H1 (cell line): ENCODE measurements at regions not wholly inside any gene's neighbourhood (a gene's known extent, or its start where the extent isn't known, plus 50 kb on each side); places are given as distances from the start of the nearest gene placed in this dataset.

ENCODE experiments used
- CTCF ChIA-PET: fragments of 300-600 bp; sonication (Branson Sonifier 250); formaldehyde crosslinking; loops from one replicate; lab custom pipeline; 2021; ENCODE audit not compliant: partially characterized antibody; lab: Charles Lee
- POLR2A ChIA-PET: fragments of 300-600 bp; sonication (Branson Sonifier 250); formaldehyde crosslinking; loops from one replicate; lab custom pipeline; 2021; ENCODE audit warnings: inconsistent platforms; ENCODE audit not compliant: partially characterized antibody; lab: Charles Lee
- DNase-seq, 2 experiments: peaks; one replicate each; pipeline versions ENCODE4 v3.0.0 to v3.0.0-alpha.2; 2010 to 2022; ENCODE audit warnings: low spot score in 2 of 2, low read depth in 1 of 2, mixed read lengths in 1 of 2
- FAIRE-seq: peaks from 2 replicates; lab custom pipeline; 2011; peaks lifted over from hg19 to GRCh38; lab: Jason Lieb, UNC
- H2AFZ ChIP-seq: 2 replicates; pipeline ENCODE4 v1.8.1; 2012; ENCODE audit warnings: low read length, inconsistent platforms
- H2AK5ac ChIP-seq: 2 replicates; pipeline ENCODE4 v1.6.1; 2013; ENCODE audit warnings: low read depth, low read length
- H2BK120ac ChIP-seq: replicated peaks from 2 replicates; pipeline ENCODE3; 2013; ENCODE audit warnings: low read depth, low read length, inconsistent platforms
- H2BK12ac ChIP-seq: 2 replicates; pipeline ENCODE4 v1.6.1; 2013; ENCODE audit warnings: low read depth, low read length
- H2BK15ac ChIP-seq: 2 replicates; pipeline ENCODE4 v1.6.1; 2013; ENCODE audit warnings: low read length
- H2BK20ac ChIP-seq: 2 replicates; pipeline ENCODE4 v1.6.1; 2013; ENCODE audit warnings: low read length
- H2BK5ac ChIP-seq: 2 replicates; pipeline ENCODE4 v1.6.1; 2013; ENCODE audit warnings: low read depth, low read length
- H3K14ac ChIP-seq: 2 replicates; pipeline ENCODE4 v1.6.1; 2013; ENCODE audit warnings: inconsistent platforms; ENCODE audit not compliant: insufficient read length
- H3K18ac ChIP-seq: 2 replicates; pipeline ENCODE4 v1.6.1; 2013; ENCODE audit warnings: low read length; ENCODE audit errors: extremely low read depth
- H3K23ac ChIP-seq: 2 replicates; pipeline ENCODE4 v1.6.1; 2013; ENCODE audit warnings: inconsistent platforms; ENCODE audit not compliant: insufficient read length
- H3K23me2 ChIP-seq: 2 replicates; pipeline ENCODE4 v1.6.1; 2013; ENCODE audit warnings: low read depth, low read length
- H3K27ac ChIP-seq: 2 replicates; pipeline ENCODE4 v1.6.1; 2011; ENCODE audit warnings: low read depth, low read length, inconsistent platforms
- H3K27me3 ChIP-seq, 4 experiments: replicated peaks in 1 of 4; 1 replicate in 1 of 4; 2 replicates in 3 of 4; pipeline versions ENCODE4 v1.6.1 to v1.8.1; 2011 to 2013; ENCODE audit warnings: low read length in 3 of 4, mild to moderate bottlenecking in 3 of 4, inconsistent platforms in 2 of 4, mixed read lengths in 2 of 4, moderate library complexity in 1 of 4; ENCODE audit not compliant: control insufficient read depth in 3 of 4, insufficient read depth in 3 of 4; ENCODE audit errors: extremely low read depth in 1 of 4
- H3K36me3 ChIP-seq, 4 experiments: 2 replicates each; pipeline versions ENCODE4 v1.6.1 to v1.8.1; 2011 to 2013; ENCODE audit warnings: mild to moderate bottlenecking in 4 of 4, low read length in 3 of 4, moderate library complexity in 2 of 4, control low read depth in 1 of 4, inconsistent platforms in 1 of 4; ENCODE audit not compliant: insufficient read depth in 4 of 4, control insufficient read depth in 2 of 4
- H3K4ac ChIP-seq: replicated peaks from 2 replicates; pipeline ENCODE3; 2013; ENCODE audit warnings: low read length, low read depth, mixed read lengths, inconsistent platforms; ENCODE audit not compliant: insufficient read length
- H3K4me1 ChIP-seq, 4 experiments: replicated peaks in 1 of 4; 1 replicate in 1 of 4; 2 replicates in 3 of 4; pipeline versions ENCODE4 v1.6.1 to v1.8.1; 2011 to 2013; ENCODE audit warnings: low read length in 3 of 4, inconsistent platforms in 2 of 4, mixed read lengths in 1 of 4; ENCODE audit not compliant: insufficient read depth in 4 of 4, control insufficient read depth in 3 of 4
- H3K4me2 ChIP-seq, 2 experiments: 2 replicates each; pipeline versions ENCODE4 v1.6.1 to v1.8.1; 2011 to 2013; ENCODE audit warnings: low read depth in 2 of 2, low read length in 2 of 2, control low read depth in 1 of 2, inconsistent platforms in 1 of 2, mild to moderate bottlenecking in 1 of 2; ENCODE audit not compliant: insufficient read depth in 1 of 2
- H3K4me3 ChIP-seq, 4 experiments: fragments of 200-600, 300-600 bp in 1 of 4; sonication (generic), shearing (Covaris generic), sonication (Bioruptor Twin) in 1 of 4; 2 replicates each; pipeline versions ENCODE4 v1.5.1 to v1.8.1; 2011 to 2016; ENCODE audit warnings: low read length in 4 of 4, low read depth in 3 of 4, control low read depth in 2 of 4, inconsistent platforms in 2 of 4, mild to moderate bottlenecking in 2 of 4, mixed read lengths in 1 of 4, moderate library complexity in 1 of 4; ENCODE audit not compliant: insufficient read depth in 2 of 4; ENCODE audit errors: extremely low read depth in 1 of 4
- H3K56ac ChIP-seq: replicated peaks from 2 replicates; pipeline ENCODE3; 2013; ENCODE audit warnings: low read depth, mild to moderate bottlenecking, mixed read lengths, low read length, inconsistent platforms; ENCODE audit not compliant: insufficient read length
- H3K79me1 ChIP-seq: 2 replicates; pipeline ENCODE4 v1.6.1; 2013; ENCODE audit warnings: low read depth, low read length, control low read depth
- H3K79me2 ChIP-seq, 2 experiments: 2 replicates each; pipeline versions ENCODE4 v1.6.1 to v1.8.1; 2012 to 2013; ENCODE audit warnings: low read length in 2 of 2, mild to moderate bottlenecking in 2 of 2, inconsistent platforms in 1 of 2; ENCODE audit not compliant: insufficient read depth in 2 of 2, control insufficient read depth in 1 of 2
- H3K9ac ChIP-seq, 4 experiments: replicated peaks in 1 of 4; 1 replicate in 1 of 4; 2 replicates in 3 of 4; pipeline versions ENCODE4 v1.6.1 to v1.8.1; 2011 to 2013; ENCODE audit warnings: low read depth in 3 of 4, low read length in 3 of 4, control low read depth in 2 of 4, mild to moderate bottlenecking in 2 of 4, moderate library complexity in 2 of 4, inconsistent platforms in 1 of 4; ENCODE audit errors: extremely low read depth in 1 of 4
- H3K9me3 ChIP-seq, 2 experiments: 2 replicates each; pipeline versions ENCODE4 v1.6.1 to v1.8.1; 2012 to 2013; ENCODE audit warnings: mild to moderate bottlenecking in 2 of 2, moderate library complexity in 2 of 2, control low read depth in 1 of 2, inconsistent platforms in 1 of 2, low read depth in 1 of 2, low read length in 1 of 2, mixed read lengths in 1 of 2; ENCODE audit not compliant: insufficient read depth in 2 of 2
- H4K20me1 ChIP-seq, 2 experiments: replicated peaks in 1 of 2; 2 replicates each; pipeline versions ENCODE3 to v1.8.1; 2011 to 2013; ENCODE audit warnings: inconsistent platforms in 2 of 2, low read length in 2 of 2, mild to moderate bottlenecking in 1 of 2; ENCODE audit not compliant: insufficient read depth in 2 of 2, control insufficient read depth in 1 of 2
- H4K5ac ChIP-seq: 2 replicates; pipeline ENCODE4 v1.6.1; 2013; ENCODE audit warnings: low read length, low read depth, mixed read lengths, inconsistent platforms; ENCODE audit not compliant: insufficient read length
- H4K8ac ChIP-seq: 2 replicates; pipeline ENCODE4 v1.8.0; 2013; ENCODE audit warnings: mild to moderate bottlenecking, moderate library complexity, low read length, inconsistent platforms; ENCODE audit not compliant: insufficient read depth; ENCODE audit errors: extremely low read depth
- H4K91ac ChIP-seq: replicated peaks from 2 replicates; pipeline ENCODE3; 2013; ENCODE audit warnings: low read length, mixed read lengths, inconsistent platforms; ENCODE audit not compliant: insufficient read length
- BACH1 ChIP-seq: IDR thresholded peaks from 2 replicates; pipeline ENCODE4 v1.6.1; 2012; ENCODE audit warnings: low read length, improper control_type of control experiment
- BCL11A ChIP-seq, 2 experiments: IDR thresholded peaks; one replicate each; pipeline ENCODE4 v1.6.1; 2011; ENCODE audit warnings: low read depth in 2 of 2, low read length in 2 of 2, mild to moderate bottlenecking in 2 of 2
- BRCA1 ChIP-seq: IDR thresholded peaks from 2 replicates; pipeline ENCODE4 v1.6.1; 2012; ENCODE audit warnings: low read depth, low read length, improper control_type of control experiment
- CBX5 ChIP-seq: fragments of 300-800, 300-1000 bp; sonication (generic); IDR thresholded peaks from 2 replicates; pipeline ENCODE4 v1.7.1; 2016; ENCODE audit warnings: antibody characterized with exemption, low read length, low read depth
- CBX8 ChIP-seq: fragments of 300-800, 300-1000 bp; sonication (generic); IDR thresholded peaks from 2 replicates; pipeline ENCODE4 v1.7.1; 2016; ENCODE audit warnings: low read depth, low read length, borderline replicate concordance
- GTF2F1 ChIP-seq: IDR thresholded peaks from 2 replicates; pipeline ENCODE4 v1.6.1; 2012; ENCODE audit warnings: low read depth, low read length, improper control_type of control experiment, borderline replicate concordance
- JUND ChIP-seq: IDR thresholded peaks from 2 replicates; pipeline ENCODE4 v1.6.1; 2011; ENCODE audit warnings: mild to moderate bottlenecking, improper control_type of control experiment, low read length
- NANOG ChIP-seq: IDR thresholded peaks from 2 replicates; pipeline ENCODE4 v1.6.1; 2011; ENCODE audit warnings: low read length, low read depth, mild to moderate bottlenecking, inconsistent platforms; ENCODE audit not compliant: insufficient read depth, poor library complexity, severe bottlenecking
- POU5F1 ChIP-seq: IDR thresholded peaks from 2 replicates; pipeline ENCODE4 v1.6.1; 2011; ENCODE audit warnings: low read depth, mild to moderate bottlenecking, low read length, moderate library complexity
- SP4 ChIP-seq: IDR thresholded peaks from 2 replicates; pipeline ENCODE4 v1.6.1; 2012; ENCODE audit warnings: low read length, inconsistent platforms
- SUZ12 ChIP-seq: fragments of 200-600 bp; sonication (generic); IDR thresholded peaks from 2 replicates; pipeline ENCODE4 v1.6.1; 2012; ENCODE audit warnings: mild to moderate bottlenecking, inconsistent platforms, low read length, moderate library complexity, mixed read lengths
- TEAD4 ChIP-seq: IDR thresholded peaks from 2 replicates; pipeline ENCODE4 v1.6.1; 2012; ENCODE audit warnings: low read depth, low read length, inconsistent platforms, mixed read lengths
- WGBS, 2 experiments: shearing (Covaris generic) in 1 of 2; methylation state at CpG; one replicate each; pipeline versions ENCODE4 v1.1.6 to v1.1.7; 2013 to 2015; ENCODE audit warnings: low lambda C conversion rate in 2 of 2, mixed read lengths in 2 of 2, inconsistent platforms in 1 of 2, low coverage in 1 of 2, missing lambda C conversion rate in 1 of 2; ENCODE audit not compliant: insufficient replicate concordance in 2 of 2, insufficient coverage in 1 of 2, insufficient read length in 1 of 2; ENCODE audit errors: extremely low coverage in 1 of 2, missing lambda C conversion rate in 1 of 2; 5-methylcytosine and 5-hydroxymethylcytosine counted together
- TF ChIP-seq, protein P1 (sequence below): IDR thresholded peaks from 2 replicates; pipeline ENCODE4 v1.6.1; 2012; ENCODE audit warnings: inconsistent platforms

DNA sequence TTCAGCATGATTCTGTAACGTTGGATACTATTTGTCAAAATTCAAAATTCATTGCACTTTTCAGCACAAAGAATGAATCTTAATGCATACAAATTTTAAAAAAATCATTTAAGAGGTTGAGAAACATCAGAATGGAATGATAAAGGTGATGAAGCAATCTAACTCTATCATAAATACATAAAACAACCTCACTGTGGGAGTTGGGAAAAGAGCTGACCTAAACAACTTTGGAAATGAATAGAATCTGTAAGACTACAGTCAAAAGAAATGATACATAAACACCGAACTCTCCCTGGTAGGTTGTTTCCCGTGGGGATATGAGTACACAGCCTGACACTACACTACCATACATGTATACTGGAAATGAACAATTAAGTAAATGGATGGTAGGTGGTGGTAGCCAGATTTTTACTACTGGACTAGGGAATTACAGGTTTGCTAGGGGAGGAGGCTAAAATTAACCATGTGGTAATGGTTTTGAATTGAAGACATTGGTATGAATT, 64.9 kb upstream of the PARP11 start:
- 85% methylated on average over 3 of the region's 3 CpGs; no CpG with 5 or more reads in 1 of the 2 experiments for WGBS, 2 experiments
- no peak overlapping the region for H2BK20ac ChIP-seq
- CTCF ChIA-PET = interaction anchor here (0.6 kb wide), 1 partner anchor 29 kb away, joined by 3 read pairs; no protein-coding TSS in a partner anchor

More for the DNA sequence above, 64.9 kb upstream of the PARP11 start:
- Histone ChIP-seq H3K23ac (no peak overlapping the region), H4K8ac (no peak overlapping the region), H2AFZ (no peak overlapping the region), H3K23me2 (no peaks in the 10 kb centered on the region), H2BK12ac (no peak overlapping the region), H4K91ac (no peak overlapping the region), H3K56ac (no peak overlapping the region), H2BK15ac (no peak overlapping the region), H3K9ac (no peak overlapping the region), H3K36me3 (no peaks in the 10 kb centered on the region), H4K20me1 (no peaks in the 10 kb centered on the region), H3K9me3 (no peaks in the 10 kb centered on the region), H2BK120ac (no peak overlapping the region), H3K4me1 (no peaks in the 10 kb centered on the region), H3K4me2 (no peak overlapping the region), H3K4ac (no peak overlapping the region), H3K18ac (no peak overlapping the region), H2BK5ac (no peak overlapping the region), H3K79me1 (no peaks in the 10 kb centered on the region), H3K4me3 (no peak overlapping the region), H3K27me3 (no peaks in the 10 kb centered on the region), H3K27ac (no peak overlapping the region), H3K79me2 (no peaks in the 10 kb centered on the region), H4K5ac (no peak overlapping the region), H3K14ac (no peak overlapping the region), H2AK5ac (no peak overlapping the region)
- FAIRE-seq (no peak), DNase-seq (no peak)
- TF ChIP-seq NANOG = no peak
- TF ChIP-seq, protein P1, sequence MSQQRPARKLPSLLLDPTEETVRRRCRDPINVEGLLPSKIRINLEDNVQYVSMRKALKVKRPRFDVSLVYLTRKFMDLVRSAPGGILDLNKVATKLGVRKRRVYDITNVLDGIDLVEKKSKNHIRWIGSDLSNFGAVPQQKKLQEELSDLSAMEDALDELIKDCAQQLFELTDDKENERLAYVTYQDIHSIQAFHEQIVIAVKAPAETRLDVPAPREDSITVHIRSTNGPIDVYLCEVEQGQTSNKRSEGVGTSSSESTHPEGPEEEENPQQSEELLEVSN = no peak
- no peak for TF ChIP-seq SUZ12
- no peak for TF ChIP-seq GTF2F1
- TF ChIP-seq CBX8 = no peak
- TF ChIP-seq TEAD4 = no peak
- no peak for TF ChIP-seq POU5F1
- no peak for TF ChIP-seq BACH1
- no peak for TF ChIP-seq BRCA1
- TF ChIP-seq CBX5 = no peak
- no peak for TF ChIP-seq BCL11A (IDR thresholded peaks at IDR 0.05; ENCODE audit: low read depth in 2 of 2, low read length in 2 of 2)
- no peak for TF ChIP-seq JUND
- no peak for TF ChIP-seq SP4
- POLR2A ChIA-PET = no interaction called here
